RKO (cell line): ENCODE measurements at regions not wholly inside any gene's neighbourhood (a gene's known extent, or its start where the extent isn't known, plus 50 kb on each side); places are given as distances from the start of the nearest gene placed in this dataset.
A peak's percentile ranks its signal among the peaks of the same experiment; 100 is the strongest.
"Not testable (repeated sequence)": the region's sequence is repeated elsewhere in the genome, so short reads cannot be mapped to it uniquely, and the experiment has no call there.

Source experiments
- DNase-seq: peaks from one replicate; pipeline ENCODE4 v3.0.0-alpha.2; 2016; ENCODE audit warnings: low spot score

GRCh38 chr5:104903941-104904340, 1341.4 kb upstream of the NUDT12 start:
- DNase-seq, result no peak

- DNase-seq, result no peak
These were observed 1329.0 kb upstream of the NUDT12 start for GRCh38 chr5:104891596-104891995.

- DNase-seq, result no peak
These were observed 1328.2 kb upstream of the NUDT12 start for GRCh38 chr5:104890767-104891166.

GRCh38 chr5:104859437-104859836, 1296.8 kb upstream of the NUDT12 start:
- DNase-seq, result no peak

GRCh38 chr5:104852099-104852498, 1289.5 kb upstream of the NUDT12 start:
- DNase-seq, result not testable (repeated sequence)

- DNase-seq, result no peak
These were observed 1283.0 kb upstream of the NUDT12 start for GRCh38 chr5:104845541-104845940.

GRCh38 chr5:104843822-104844221, 1281.2 kb upstream of the NUDT12 start:
- DNase-seq, result no peak

- DNase-seq, result no peak
These were observed 1277.7 kb upstream of the NUDT12 start for GRCh38 chr5:104840284-104840683.

- DNase-seq, result not testable (repeated sequence)
These were observed 1268.9 kb upstream of the NUDT12 start for GRCh38 chr5:104831515-104831914.

GRCh38 chr5:104821606-104822005, 1259.0 kb upstream of the NUDT12 start:
- DNase-seq, result no peak

GRCh38 chr5:104817127-104817526, 1254.5 kb upstream of the NUDT12 start:
- no peak for DNase-seq

- no peak for DNase-seq
These were observed 1252.6 kb upstream of the NUDT12 start for GRCh38 chr5:104815212-104815611.

GRCh38 chr5:104800440-104801048, 1238.0 kb upstream of the NUDT12 start:
- DNase-seq, result no peak

- DNase-seq, result no peak
These were observed 1231.1 kb upstream of the NUDT12 start for GRCh38 chr5:104793755-104794080.

- peak; percentile 2 for DNase-seq
These were observed 1230.6 kb upstream of the NUDT12 start for GRCh38 chr5:104793031-104793754.

- no peak for DNase-seq
These were observed 1226.8 kb upstream of the NUDT12 start for GRCh38 chr5:104789366-104789765.

GRCh38 chr5:104785097-104785496, 1222.5 kb upstream of the NUDT12 start:
- DNase-seq, result no peak

- no peak for DNase-seq
These were observed 1211.8 kb upstream of the NUDT12 start for GRCh38 chr5:104774372-104774771.

GRCh38 chr5:104764197-104764596, 1201.6 kb upstream of the NUDT12 start:
- no peak for DNase-seq

- no peak for DNase-seq
These were observed 1200.6 kb upstream of the NUDT12 start for GRCh38 chr5:104763216-104763615.

- DNase-seq, result no peak
These were observed 1195.3 kb upstream of the NUDT12 start for GRCh38 chr5:104757915-104758314.

GRCh38 chr5:104755806-104756205, 1193.2 kb upstream of the NUDT12 start:
- DNase-seq, result no peak

GRCh38 chr5:104754311-104754995, 1191.9 kb upstream of the NUDT12 start:
- no peak for DNase-seq
